OCI-LY1 (cell line): ENCODE measurements at regions not wholly inside any gene's neighbourhood (a gene's known extent, or its start where the extent isn't known, plus 50 kb on each side); places are given as distances from the start of the nearest gene placed in this dataset.

Experiments used
- H2AFZ ChIP-seq: fragments of 200-600 bp; sonication (generic), shearing (Covaris generic); 2 replicates; pipeline ENCODE4 v1.6.0; 2014; ENCODE audit warnings: antibody characterized with exemption, mild to moderate bottlenecking, low read length
- H3F3A ChIP-seq: fragments of 200-600 bp; sonication (generic), shearing (Covaris generic); 2 replicates; pipeline ENCODE4 v1.6.0; 2014; ENCODE audit warnings: mild to moderate bottlenecking, antibody characterized with exemption, low read length, moderate library complexity; ENCODE audit not compliant: insufficient read depth
- H3K27ac ChIP-seq: fragments of 200-600 bp; sonication (generic); 2 replicates; pipeline ENCODE4 v1.5.1; 2014; ENCODE audit warnings: low read length, mixed run types, mild to moderate bottlenecking, low read depth; ENCODE audit not compliant: poor library complexity, severe bottlenecking
- H3K27me3 ChIP-seq: fragments of 200-600 bp; sonication (generic); 2 replicates; pipeline ENCODE4 v1.6.0; 2014; ENCODE audit warnings: antibody characterized with exemption, mild to moderate bottlenecking, low read length, moderate library complexity; ENCODE audit not compliant: insufficient read depth
- H3K36me3 ChIP-seq: fragments of 200-600 bp; sonication (generic); 2 replicates; pipeline ENCODE4 v1.6.1; 2014; ENCODE audit warnings: mild to moderate bottlenecking, antibody characterized with exemption, low read length, moderate library complexity, mixed read lengths; ENCODE audit not compliant: insufficient read depth
- H3K4me1 ChIP-seq: fragments of 200-600 bp; sonication (generic); 2 replicates; pipeline ENCODE4 v1.5.1; 2014; ENCODE audit warnings: mild to moderate bottlenecking, low read length, moderate library complexity; ENCODE audit not compliant: insufficient read depth, severe bottlenecking
- H3K4me2 ChIP-seq: fragments of 200-600 bp; sonication (generic), shearing (Covaris generic); 2 replicates; pipeline ENCODE4 v1.6.1; 2014; ENCODE audit warnings: low read length
- H3K4me3 ChIP-seq: fragments of 200-600 bp; sonication (generic); 2 replicates; pipeline ENCODE4 v1.5.1; 2014; ENCODE audit warnings: low read length, low read depth, mild to moderate bottlenecking, mixed read lengths; ENCODE audit not compliant: poor library complexity, severe bottlenecking
- H3K79me2 ChIP-seq: fragments of 200-600 bp; shearing (Covaris generic); 2 replicates; pipeline ENCODE4 v1.6.1; 2016; ENCODE audit warnings: mixed run types, low read length, mixed read lengths; ENCODE audit not compliant: insufficient read depth
- H3K9ac ChIP-seq: fragments of 200-600 bp; sonication (generic), shearing (Covaris generic); 2 replicates; pipeline ENCODE4 v1.6.1; 2014; ENCODE audit warnings: mild to moderate bottlenecking, low read length, mixed read lengths
- H3K9me2 ChIP-seq: fragments of 200-600 bp; sonication (generic), shearing (Covaris generic); 2 replicates; pipeline ENCODE4 v1.6.1; 2014; ENCODE audit warnings: low read depth, mild to moderate bottlenecking, low read length, mixed read lengths
- H3K9me3 ChIP-seq: fragments of 200-600 bp; shearing (Covaris generic); 2 replicates; pipeline ENCODE4 v1.6.1; 2014; ENCODE audit warnings: low read length, mixed read lengths
- H4K20me1 ChIP-seq: fragments of 200-600 bp; sonication (generic), shearing (Covaris generic); 2 replicates; pipeline ENCODE4 v1.6.0; 2016; ENCODE audit warnings: mild to moderate bottlenecking, low read length; ENCODE audit not compliant: insufficient read depth
- CTCF ChIP-seq: fragments of 200-600 bp; sonication (generic), shearing (Covaris generic); IDR thresholded peaks from 2 replicates; pipeline ENCODE4 v1.5.1; 2017; ENCODE audit warnings: mild to moderate bottlenecking, antibody characterized with exemption, low read length, moderate library complexity, mixed read lengths
- EZH2 ChIP-seq: fragments of 200-600 bp; sonication (generic), shearing (Covaris generic); IDR thresholded peaks from 2 replicates; pipeline ENCODE4 v1.8.0; 2017; ENCODE audit warnings: borderline replicate concordance, mixed run types, mild to moderate bottlenecking, antibody characterized with exemption, low read length, moderate library complexity, mixed read lengths

DNA sequence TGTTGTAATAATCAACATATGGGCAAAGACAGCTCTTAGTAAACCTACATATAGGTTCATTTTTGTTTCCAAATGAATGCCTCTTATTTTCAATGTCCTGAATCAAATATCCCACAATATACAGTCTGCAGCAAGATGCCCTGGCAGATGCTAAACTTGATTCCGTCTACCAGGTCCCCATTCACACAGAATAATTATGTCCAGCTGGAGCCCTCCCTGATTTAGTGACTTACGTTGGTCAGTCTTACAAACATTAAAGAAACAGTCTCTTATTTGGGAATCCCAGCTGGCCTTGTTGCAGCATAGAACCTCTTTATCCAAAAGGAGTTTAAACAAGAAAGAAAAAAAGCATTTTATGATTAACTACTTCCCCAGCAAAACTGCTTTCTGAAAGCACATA lies 82.7 kb upstream of the BMP4 start:
- no peaks in the 10 kb centered on the region for H3K36me3 ChIP-seq
- no peaks in the 10 kb centered on the region for H3K9me2 ChIP-seq
- no peaks in the 10 kb centered on the region for H3K27me3 ChIP-seq
- H4K20me1 ChIP-seq, result no peaks in the 10 kb centered on the region
- H3K79me2 ChIP-seq, result no peaks in the 10 kb centered on the region
- no peak overlapping the region for H3K4me2 ChIP-seq
- H3K4me1 ChIP-seq, result no peaks in the 10 kb centered on the region
- no peak overlapping the region for H2AFZ ChIP-seq
- no peak overlapping the region for H3K9ac ChIP-seq
- no peak for TF ChIP-seq EZH2
- TF ChIP-seq CTCF, result no peak
- no peaks in the 10 kb centered on the region for H3F3A ChIP-seq
- no peak overlapping the region for H3K27ac ChIP-seq
- no peak overlapping the region for H3K4me3 ChIP-seq
- no peaks in the 10 kb centered on the region for H3K9me3 ChIP-seq

GRCh38 chr14:54040846-54041245 lies 84.2 kb upstream of the BMP4 start:
- H3K9ac ChIP-seq, result no peak overlapping the region
- no peaks in the 10 kb centered on the region for H3K36me3 ChIP-seq
- H3F3A ChIP-seq, result no peaks in the 10 kb centered on the region
- TF ChIP-seq CTCF (no peak), EZH2 (no peak)
- no peaks in the 10 kb centered on the region for H3K4me1 ChIP-seq
- H2AFZ ChIP-seq, result no peak overlapping the region
- no peaks in the 10 kb centered on the region for H3K9me2 ChIP-seq
- no peaks in the 10 kb centered on the region for H3K79me2 ChIP-seq
- H3K27me3 ChIP-seq, result no peaks in the 10 kb centered on the region
- no peak overlapping the region for H3K4me3 ChIP-seq
- no peak overlapping the region for H3K4me2 ChIP-seq
- H3K9me3 ChIP-seq, result no peaks in the 10 kb centered on the region
- no peak overlapping the region for H3K27ac ChIP-seq
- H4K20me1 ChIP-seq, result no peaks in the 10 kb centered on the region

DNA sequence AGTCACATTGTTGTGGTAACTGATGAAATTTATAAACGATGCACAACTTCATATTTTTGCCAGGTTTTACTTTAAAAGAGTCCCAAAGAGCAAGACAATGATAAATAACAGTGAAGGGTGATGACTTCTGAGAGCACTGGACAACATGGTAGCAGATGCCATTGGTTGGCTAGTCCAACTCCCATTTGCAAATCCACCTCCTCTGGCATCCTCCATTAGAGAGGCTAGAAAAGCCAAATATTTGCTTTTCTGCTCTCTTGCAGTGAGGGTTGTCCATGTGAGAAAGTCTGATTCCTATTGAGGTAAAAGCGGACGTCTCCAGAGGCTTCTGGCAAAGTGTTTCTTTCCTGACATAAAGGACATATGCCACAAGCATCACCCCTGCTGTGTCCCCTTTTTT lies 89.6 kb upstream of the BMP4 start:
- TF ChIP-seq EZH2 (no peak), CTCF (no peak)
- H3K36me3 ChIP-seq, result no peaks in the 10 kb centered on the region
- no peaks in the 10 kb centered on the region for H3K9me3 ChIP-seq
- no peaks in the 10 kb centered on the region for H3K27me3 ChIP-seq
- H3K9me2 ChIP-seq, result no peaks in the 10 kb centered on the region
- no peak overlapping the region for H2AFZ ChIP-seq
- H3K9ac ChIP-seq, result no peak overlapping the region
- no peaks in the 10 kb centered on the region for H3K4me1 ChIP-seq
- no peaks in the 10 kb centered on the region for H4K20me1 ChIP-seq
- H3K4me3 ChIP-seq, result no peak overlapping the region
- no peak overlapping the region for H3K27ac ChIP-seq
- H3K4me2 ChIP-seq, result no peak overlapping the region
- no peaks in the 10 kb centered on the region for H3K79me2 ChIP-seq
- no peaks in the 10 kb centered on the region for H3F3A ChIP-seq
